ENCODE measurements at regions not wholly inside any gene's neighbourhood (a gene's known extent, or its start where the extent isn't known, plus 50 kb on each side); places are given as distances from the start of the nearest gene placed in this dataset.
A peak's percentile ranks its signal among the peaks of the same experiment; 100 is the strongest.

GRCh38 chr22:47375621-47376321, 613.3 kb downstream of the TBC1D22A start:
- peak in 2 of 5 donors; percentile 13 to 47 for DNase-seq

DNA sequence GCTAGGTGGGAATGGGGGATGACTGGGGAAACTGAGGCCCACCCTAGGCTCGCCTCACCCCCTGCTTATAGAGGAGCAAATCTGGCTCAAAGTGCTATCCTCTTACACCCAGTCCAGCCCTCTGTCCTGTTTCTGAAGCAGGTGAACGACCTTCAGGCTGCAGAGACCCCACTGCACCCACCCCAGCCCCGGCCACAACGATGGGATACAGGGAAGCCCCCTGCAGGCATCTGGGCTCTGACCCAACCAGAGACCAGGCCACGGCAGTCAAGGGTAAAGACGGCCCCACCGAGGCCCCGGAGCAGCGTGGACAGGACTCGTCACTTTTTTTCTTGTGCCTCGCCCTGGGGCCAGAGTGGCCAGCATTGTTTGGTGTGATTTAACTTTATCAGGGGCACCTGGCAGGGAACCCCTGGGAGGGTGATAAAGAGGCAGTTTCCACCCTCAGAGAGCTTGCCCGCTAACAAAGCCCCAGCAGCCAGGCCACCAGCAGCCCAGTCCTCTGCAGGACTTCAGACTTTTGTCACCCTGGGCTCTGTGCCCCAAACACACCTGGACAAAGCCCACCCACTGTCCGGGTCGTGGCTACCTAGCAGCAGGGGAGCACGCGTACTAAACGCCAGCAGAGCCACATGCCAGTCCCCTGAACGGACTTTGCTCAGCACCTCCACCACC, 612.6 kb downstream of the TBC1D22A start:
- 79 to 88% (median 81%) methylated on average over 17 to 18 of the region's 18 CpGs for WGBS, 4 donors
- TF ChIP-seq, protein P1, sequence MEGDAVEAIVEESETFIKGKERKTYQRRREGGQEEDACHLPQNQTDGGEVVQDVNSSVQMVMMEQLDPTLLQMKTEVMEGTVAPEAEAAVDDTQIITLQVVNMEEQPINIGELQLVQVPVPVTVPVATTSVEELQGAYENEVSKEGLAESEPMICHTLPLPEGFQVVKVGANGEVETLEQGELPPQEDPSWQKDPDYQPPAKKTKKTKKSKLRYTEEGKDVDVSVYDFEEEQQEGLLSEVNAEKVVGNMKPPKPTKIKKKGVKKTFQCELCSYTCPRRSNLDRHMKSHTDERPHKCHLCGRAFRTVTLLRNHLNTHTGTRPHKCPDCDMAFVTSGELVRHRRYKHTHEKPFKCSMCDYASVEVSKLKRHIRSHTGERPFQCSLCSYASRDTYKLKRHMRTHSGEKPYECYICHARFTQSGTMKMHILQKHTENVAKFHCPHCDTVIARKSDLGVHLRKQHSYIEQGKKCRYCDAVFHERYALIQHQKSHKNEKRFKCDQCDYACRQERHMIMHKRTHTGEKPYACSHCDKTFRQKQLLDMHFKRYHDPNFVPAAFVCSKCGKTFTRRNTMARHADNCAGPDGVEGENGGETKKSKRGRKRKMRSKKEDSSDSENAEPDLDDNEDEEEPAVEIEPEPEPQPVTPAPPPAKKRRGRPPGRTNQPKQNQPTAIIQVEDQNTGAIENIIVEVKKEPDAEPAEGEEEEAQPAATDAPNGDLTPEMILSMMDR (IDR thresholded peaks at IDR 0.05): no peak
- TF ChIP-seq POLR2A (IDR thresholded peaks at IDR 0.05): no peak
- H3K36me3 ChIP-seq: no peaks in the 10 kb centered on the region
- H3K27me3 ChIP-seq: peaks cover 0 to 41% (median 0%) of the 10 kb centered on the region in 9 donors
- H3K4me1 ChIP-seq: no peaks in the 10 kb centered on the region
- intact Hi-C loops (cut with DNase I): no loop called here
- ATAC-seq (no peak), DNase-seq (peak in 1 of 5 donors; percentile 26)
- no peaks in the 10 kb centered on the region for H3K9me3 ChIP-seq
- no peak overlapping the region for H3K27ac ChIP-seq
- no peak overlapping the region for H3K4me3 ChIP-seq

More at GRCh38 chr22:47375621-47376321, 613.3 kb downstream of the TBC1D22A start:
- TF ChIP-seq, protein P1 (IDR thresholded peaks at IDR 0.05): no peak
- no peak for TF ChIP-seq POLR2A (IDR thresholded peaks at IDR 0.05)
- Histone ChIP-seq H3K4me1 (no peaks in the 10 kb centered on the region), H3K36me3 (no peaks in the 10 kb centered on the region), H3K27me3 (peaks cover 0 to 41% (median 0%) of the 10 kb centered on the region in 9 donors), H3K27ac (no peak overlapping the region), H3K4me3 (no peak overlapping the region), H3K9me3 (no peaks in the 10 kb centered on the region)
- intact Hi-C loops (cut with DNase I): no loop called here
- ATAC-seq: no peak
- WGBS, 4 donors: 61 to 86% (median 77%) methylated on average over 22 to 25 of the region's 25 CpGs

DNA sequence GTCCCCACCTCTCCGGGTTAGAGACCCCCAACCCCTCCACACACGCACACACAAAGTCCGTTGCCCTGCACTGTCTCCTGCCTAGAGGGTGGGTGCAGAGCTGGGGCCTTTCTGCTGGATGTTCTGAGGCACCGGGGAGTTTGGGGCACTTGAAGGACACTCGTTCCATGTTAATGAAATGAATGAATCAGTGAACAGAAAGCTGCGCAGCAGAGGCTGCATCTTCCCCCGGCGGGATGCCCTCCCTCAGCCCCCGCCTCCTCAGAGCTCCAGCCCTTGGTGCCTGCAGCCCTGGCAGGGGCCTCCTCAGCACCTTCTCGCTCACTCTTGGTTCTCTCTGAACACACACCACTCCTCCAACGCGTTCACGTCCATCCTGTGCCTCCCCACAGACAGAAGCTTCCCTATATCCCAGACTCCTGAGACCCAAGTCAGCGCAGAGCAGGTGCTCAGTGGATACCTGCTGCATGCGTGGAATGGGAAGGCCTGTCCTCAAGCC, 611.9 kb downstream of the TBC1D22A start:
- peak in 2 of 5 donors; percentile 11 to 23 for DNase-seq
- intact Hi-C loops (cut with DNase I): no loop called here
- H3K4me1 ChIP-seq: no peaks in the 10 kb centered on the region
- H3K27me3 ChIP-seq: peaks cover 0 to 41% (median 0%) of the 10 kb centered on the region in 9 donors
- 85 to 94% (median 89%) methylated on average over 15 of the region's 15 CpGs for WGBS, 4 donors
- TF ChIP-seq, protein P1 (IDR thresholded peaks at IDR 0.05): no peak
- no peak for TF ChIP-seq POLR2A (IDR thresholded peaks at IDR 0.05)
- no peak for ATAC-seq
- H3K4me3 ChIP-seq: no peak overlapping the region
- no peak overlapping the region for H3K27ac ChIP-seq
- no peaks in the 10 kb centered on the region for H3K36me3 ChIP-seq
- H3K9me3 ChIP-seq: no peaks in the 10 kb centered on the region

DNA sequence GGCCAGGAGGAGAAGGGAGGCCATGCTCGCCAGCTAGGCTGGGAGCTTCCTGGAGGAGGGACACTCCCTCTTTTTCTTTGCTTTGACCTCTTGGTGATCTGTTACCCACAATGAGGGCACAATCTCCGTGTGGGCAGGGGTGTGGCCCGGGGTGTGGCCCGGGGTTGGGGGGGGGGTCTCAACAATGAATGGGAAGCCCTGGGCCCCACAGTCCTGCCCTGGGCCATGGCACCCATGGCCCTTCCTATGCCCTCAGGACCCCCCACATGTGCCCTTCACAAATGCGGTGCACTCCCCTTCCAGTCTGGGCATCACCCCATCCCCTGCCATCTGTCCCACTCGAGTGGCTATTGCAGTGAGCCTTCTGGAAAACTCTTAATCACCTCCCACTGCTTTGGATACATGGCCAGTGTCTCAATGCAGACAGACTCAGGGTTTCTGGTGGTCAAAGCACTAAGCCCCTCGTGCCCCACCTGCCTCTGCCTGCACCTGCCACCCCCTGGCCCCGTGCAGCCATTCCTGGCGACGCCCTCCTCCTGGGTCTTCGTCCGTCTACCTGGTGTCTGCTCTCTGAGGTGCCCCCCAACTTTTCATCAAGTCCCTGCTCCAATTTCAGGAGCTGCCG, 611.3 kb downstream of the TBC1D22A start:
- DNase-seq: peak in 1 of 5 donors; percentile 20
- H3K4me3 ChIP-seq: no peak overlapping the region
- intact Hi-C loops (cut with DNase I): no loop called here
- H3K4me1 ChIP-seq: no peaks in the 10 kb centered on the region
- WGBS, 4 donors: 64 to 82% (median 72%) methylated on average over 12 to 13 of the region's 13 CpGs
- H3K27me3 ChIP-seq: peaks cover 0 to 44% (median 0%) of the 10 kb centered on the region in 9 donors
- H3K27ac ChIP-seq: no peak overlapping the region
- H3K9me3 ChIP-seq: no peaks in the 10 kb centered on the region
- TF ChIP-seq POLR2A (IDR thresholded peaks at IDR 0.05): no peak
- TF ChIP-seq, protein P1 (IDR thresholded peaks at IDR 0.05): no peak
- H3K36me3 ChIP-seq: no peaks in the 10 kb centered on the region
- no peak for ATAC-seq

Measured in heart left ventricle (tissue), 16 donors.